ENCODE measurements at regions not wholly inside any gene's neighbourhood (a gene's known extent, or its start where the extent isn't known, plus 50 kb on each side); places are given as distances from the start of the nearest gene placed in this dataset.

- no peak overlapping the region for H3K4me3 ChIP-seq (ENCODE audit: low read depth, low read length)
- DNase-seq (ENCODE audit: low read depth): no peak
- TF ChIP-seq CTCF (conservative IDR thresholded peaks at IDR 0.05; ENCODE audit: low read depth, low read length): no peak
These were observed 486.5 kb downstream of the ARAP2 start for GRCh38 chr4:35757836-35758235.

GRCh38 chr4:35760807-35761206 lies 483.5 kb downstream of the ARAP2 start:
- no peak for DNase-seq (ENCODE audit: low read depth)
- TF ChIP-seq CTCF (conservative IDR thresholded peaks at IDR 0.05; ENCODE audit: low read depth, low read length): no peak
- H3K4me3 ChIP-seq (ENCODE audit: low read depth, low read length): no peak overlapping the region

GRCh38 chr4:35771571-35771970 lies 472.7 kb downstream of the ARAP2 start:
- H3K4me3 ChIP-seq (ENCODE audit: low read depth, low read length): no peak overlapping the region
- no peak for DNase-seq (ENCODE audit: low read depth)
- TF ChIP-seq CTCF (conservative IDR thresholded peaks at IDR 0.05; ENCODE audit: low read depth, low read length): no peak

- no peak overlapping the region for H3K4me3 ChIP-seq (ENCODE audit: low read depth, low read length)
- no peak for TF ChIP-seq CTCF (conservative IDR thresholded peaks at IDR 0.05; ENCODE audit: low read depth, low read length)
- DNase-seq (ENCODE audit: low read depth): no peak
These were observed 472.0 kb downstream of the ARAP2 start for GRCh38 chr4:35772291-35772690.

- no peak for DNase-seq (ENCODE audit: low read depth)
- no peak overlapping the region for H3K4me3 ChIP-seq (ENCODE audit: low read depth, low read length)
- TF ChIP-seq CTCF (conservative IDR thresholded peaks at IDR 0.05; ENCODE audit: low read depth, low read length): no peak
These were observed 454.3 kb downstream of the ARAP2 start for GRCh38 chr4:35789899-35790574.

GRCh38 chr4:35793045-35793722 lies 451.1 kb downstream of the ARAP2 start:
- H3K4me3 ChIP-seq (ENCODE audit: low read depth, low read length): no peak overlapping the region
- peak; percentile 15 for DNase-seq (ENCODE audit: low read depth)
- TF ChIP-seq CTCF (conservative IDR thresholded peaks at IDR 0.05; ENCODE audit: low read depth, low read length): no peak

- no peak for TF ChIP-seq CTCF (conservative IDR thresholded peaks at IDR 0.05; ENCODE audit: low read depth, low read length)
- no peak for DNase-seq (ENCODE audit: low read depth)
- H3K4me3 ChIP-seq (ENCODE audit: low read depth, low read length): no peak overlapping the region
These were observed 450.5 kb downstream of the ARAP2 start for GRCh38 chr4:35793766-35794165.
